Ovary (tissue), 1 donor: ENCODE measurements at regions not wholly inside any gene's neighbourhood (a gene's known extent, or its start where the extent isn't known, plus 50 kb on each side); places are given as distances from the start of the nearest gene placed in this dataset.

Source experiments
- EP300 ChIP-seq: sonication (generic); formaldehyde crosslinking; IDR thresholded peaks from one replicate; pipeline ENCODE4 v1.6.1; 2017; ENCODE audit warnings: antibody characterized with exemption
- POLR2A ChIP-seq: fragments of 450-650 bp; IDR thresholded peaks from one replicate; pipeline ENCODE4 v1.6.1; 2017; ENCODE audit warnings: antibody characterized with exemption, mild to moderate bottlenecking, moderate library complexity

GRCh38 chr6:126174697-126175096 is 165.2 kb upstream of the CENPW start:
- TF ChIP-seq POLR2A, result no peak
- TF ChIP-seq EP300, result no peak
